GM06990 (cell line): ENCODE measurements at regions not wholly inside any gene's neighbourhood (a gene's known extent, or its start where the extent isn't known, plus 50 kb on each side); places are given as distances from the start of the nearest gene placed in this dataset.

Experiments used
- DNase-seq: peaks from one replicate; pipeline ENCODE4 v3.0.0-alpha.2; 2011; ENCODE audit not compliant: insufficient read length; ENCODE audit errors: extremely low read depth
- H3K27me3 ChIP-seq: replicated peaks from 2 replicates; pipeline ENCODE4 v1.6.0; 2011; ENCODE audit warnings: low read length; ENCODE audit not compliant: control insufficient read depth, insufficient read depth
- H3K36me3 ChIP-seq: 2 replicates; pipeline ENCODE4 v1.5.1; 2011; ENCODE audit warnings: low read length; ENCODE audit not compliant: control insufficient read depth, insufficient read depth
- H3K4me3 ChIP-seq: replicated peaks from 2 replicates; pipeline ENCODE4 v1.5.1; 2011; ENCODE audit warnings: low read depth, mild to moderate bottlenecking, control low read depth, low read length
- TF ChIP-seq, protein P1 (sequence below): IDR thresholded peaks from 2 replicates; pipeline ENCODE4 v1.5.1; 2011; ENCODE audit warnings: low read length, control low read depth, mild to moderate bottlenecking, inconsistent platforms; ENCODE audit not compliant: insufficient read depth, poor library complexity, severe bottlenecking

DNA sequence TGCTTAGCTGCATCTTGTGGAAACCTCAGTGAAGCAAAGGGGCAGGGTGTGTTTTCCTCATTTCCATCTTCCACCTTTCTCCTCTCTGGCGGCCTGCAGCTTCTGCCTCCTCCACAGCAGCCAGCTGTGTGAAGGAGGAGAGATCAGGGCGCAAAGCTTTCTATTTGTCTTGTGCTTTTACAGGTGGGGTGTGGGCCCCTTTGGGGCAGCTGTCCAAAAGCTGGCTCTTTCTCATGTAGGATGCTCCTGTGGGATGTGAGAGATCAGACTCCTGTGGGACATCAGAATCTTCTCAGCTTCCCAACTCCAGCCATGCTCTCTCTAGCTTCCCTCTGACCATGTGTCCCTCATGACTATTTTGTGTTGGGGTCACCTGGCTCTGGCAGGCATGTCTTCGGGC lies 227.1 kb downstream of the MID1 start:
- Histone ChIP-seq H3K4me3 (no peak overlapping the region), H3K27me3 (no peaks in the 10 kb centered on the region; the same call in 1 of the 2 replicates), H3K36me3 (no peaks in the 10 kb centered on the region)
- DNase-seq: no peak
- TF ChIP-seq, protein P1, sequence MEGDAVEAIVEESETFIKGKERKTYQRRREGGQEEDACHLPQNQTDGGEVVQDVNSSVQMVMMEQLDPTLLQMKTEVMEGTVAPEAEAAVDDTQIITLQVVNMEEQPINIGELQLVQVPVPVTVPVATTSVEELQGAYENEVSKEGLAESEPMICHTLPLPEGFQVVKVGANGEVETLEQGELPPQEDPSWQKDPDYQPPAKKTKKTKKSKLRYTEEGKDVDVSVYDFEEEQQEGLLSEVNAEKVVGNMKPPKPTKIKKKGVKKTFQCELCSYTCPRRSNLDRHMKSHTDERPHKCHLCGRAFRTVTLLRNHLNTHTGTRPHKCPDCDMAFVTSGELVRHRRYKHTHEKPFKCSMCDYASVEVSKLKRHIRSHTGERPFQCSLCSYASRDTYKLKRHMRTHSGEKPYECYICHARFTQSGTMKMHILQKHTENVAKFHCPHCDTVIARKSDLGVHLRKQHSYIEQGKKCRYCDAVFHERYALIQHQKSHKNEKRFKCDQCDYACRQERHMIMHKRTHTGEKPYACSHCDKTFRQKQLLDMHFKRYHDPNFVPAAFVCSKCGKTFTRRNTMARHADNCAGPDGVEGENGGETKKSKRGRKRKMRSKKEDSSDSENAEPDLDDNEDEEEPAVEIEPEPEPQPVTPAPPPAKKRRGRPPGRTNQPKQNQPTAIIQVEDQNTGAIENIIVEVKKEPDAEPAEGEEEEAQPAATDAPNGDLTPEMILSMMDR: no peak

DNA sequence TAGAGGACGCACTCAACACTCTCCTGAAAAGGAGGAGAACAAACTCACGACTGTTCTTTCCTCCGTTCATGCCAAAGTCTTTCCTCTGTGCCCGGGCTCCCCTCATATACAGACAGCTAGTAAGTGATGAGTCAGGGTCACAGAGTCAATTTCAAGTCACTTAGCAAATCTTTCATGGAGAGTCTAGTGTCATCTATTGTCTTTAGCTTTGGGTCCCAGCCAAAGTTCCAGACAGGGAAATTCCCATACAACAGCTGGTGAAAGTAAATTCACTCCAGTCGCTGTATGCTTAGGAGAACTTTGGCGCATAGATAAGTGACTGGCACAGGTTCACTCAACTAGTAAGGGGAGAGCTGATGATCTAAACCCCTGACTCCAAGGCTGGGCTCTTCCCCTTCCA lies 226.5 kb downstream of the MID1 start:
- Histone ChIP-seq H3K27me3 (no peaks in the 10 kb centered on the region; the same call in 1 of the 2 replicates), H3K36me3 (no peaks in the 10 kb centered on the region), H3K4me3 (no peak overlapping the region)
- TF ChIP-seq, protein P1: no peak
- no peak for DNase-seq

DNA sequence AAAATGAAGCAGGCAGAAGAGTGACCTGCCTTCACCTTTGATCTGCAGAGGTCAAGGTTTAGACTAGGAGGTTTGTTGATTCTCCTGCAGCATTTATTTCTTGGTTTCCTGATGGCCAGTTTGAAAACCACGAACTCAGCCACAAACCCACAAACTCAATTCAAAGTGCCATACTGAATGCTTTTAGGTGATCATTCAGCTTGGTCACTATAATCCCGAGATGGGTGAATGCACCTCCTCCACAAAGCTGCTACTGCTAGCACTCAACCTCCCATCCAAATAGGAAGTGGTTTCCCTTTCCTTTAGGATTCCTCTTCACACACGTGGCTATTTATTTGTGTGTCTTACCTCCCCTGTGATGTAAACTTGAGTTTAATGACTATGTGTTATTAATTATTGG lies 225.2 kb downstream of the MID1 start:
- Histone ChIP-seq H3K36me3 (no peaks in the 10 kb centered on the region), H3K4me3 (no peak overlapping the region), H3K27me3 (no peaks in the 10 kb centered on the region; the same call in 1 of the 2 replicates)
- no peak for DNase-seq
- TF ChIP-seq, protein P1: no peak
